ES-I3 (cell line): ENCODE measurements at regions not wholly inside any gene's neighbourhood (a gene's known extent, or its start where the extent isn't known, plus 50 kb on each side); places are given as distances from the start of the nearest gene placed in this dataset.

ENCODE experiments used
- H3K36me3 ChIP-seq: 2 replicates; pipeline ENCODE4 v1.6.1; 2013; ENCODE audit warnings: mild to moderate bottlenecking, low read length, control low read depth, moderate library complexity; ENCODE audit not compliant: insufficient read depth
- H3K4me1 ChIP-seq: 2 replicates; pipeline ENCODE4 v1.6.1; 2013; ENCODE audit warnings: mild to moderate bottlenecking, control low read depth, low read length; ENCODE audit not compliant: insufficient read depth
- H3K9ac ChIP-seq: 2 replicates; pipeline ENCODE4 v1.6.1; 2013; ENCODE audit warnings: low read depth, mild to moderate bottlenecking, low read length, moderate library complexity
- H3K9me3 ChIP-seq: 2 replicates; pipeline ENCODE4 v1.6.1; 2013; ENCODE audit warnings: mild to moderate bottlenecking, low read length, moderate library complexity; ENCODE audit not compliant: control insufficient read depth, insufficient read depth

DNA sequence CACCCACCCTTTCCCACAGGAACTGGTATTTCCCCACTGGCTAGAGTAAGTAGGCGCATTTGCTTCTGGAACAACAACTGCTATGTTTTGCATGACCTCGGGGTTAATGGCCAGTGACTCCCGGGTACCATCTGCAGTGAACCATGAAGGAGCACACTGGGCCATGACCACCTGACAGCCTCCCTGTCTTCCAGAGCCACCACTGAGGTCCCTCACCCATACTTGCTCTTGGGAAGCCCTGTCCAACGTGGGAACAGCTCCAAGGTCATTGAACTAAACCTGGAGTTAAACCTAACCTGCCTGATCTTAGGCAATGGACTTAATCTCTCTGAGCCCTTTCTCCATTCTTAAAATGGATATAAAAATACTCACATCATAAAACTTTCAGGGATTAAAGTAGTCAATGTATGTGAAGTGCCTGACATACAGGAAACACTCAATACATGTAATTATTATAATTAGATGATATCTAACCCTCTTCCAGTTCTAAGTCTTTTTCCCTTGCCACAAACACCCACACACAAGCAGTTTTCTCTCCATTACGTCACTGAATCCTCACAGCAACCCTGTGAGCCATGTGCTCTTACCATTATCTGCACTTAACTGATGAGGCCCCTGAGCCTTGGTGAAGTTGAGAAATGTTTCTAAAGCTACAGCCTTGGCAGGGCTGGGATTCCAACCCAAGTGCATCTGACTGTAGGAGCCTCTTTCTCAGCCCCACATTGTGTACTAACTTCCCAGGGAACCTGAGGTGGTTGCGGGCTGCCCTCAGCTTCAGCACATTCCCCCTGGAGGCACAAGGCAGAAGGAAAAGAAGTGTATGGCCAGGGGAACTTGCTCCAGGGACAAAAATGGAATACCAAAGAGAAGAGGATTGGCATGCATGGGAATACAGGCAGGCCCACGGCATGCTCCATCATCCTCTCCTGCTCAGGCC is 74.5 kb upstream of the NCAM1 start:
- Histone ChIP-seq H3K9ac (no peak overlapping the region), H3K4me1 (no peaks in the 10 kb centered on the region), H3K9me3 (no peaks in the 10 kb centered on the region), H3K36me3 (no peaks in the 10 kb centered on the region)

DNA sequence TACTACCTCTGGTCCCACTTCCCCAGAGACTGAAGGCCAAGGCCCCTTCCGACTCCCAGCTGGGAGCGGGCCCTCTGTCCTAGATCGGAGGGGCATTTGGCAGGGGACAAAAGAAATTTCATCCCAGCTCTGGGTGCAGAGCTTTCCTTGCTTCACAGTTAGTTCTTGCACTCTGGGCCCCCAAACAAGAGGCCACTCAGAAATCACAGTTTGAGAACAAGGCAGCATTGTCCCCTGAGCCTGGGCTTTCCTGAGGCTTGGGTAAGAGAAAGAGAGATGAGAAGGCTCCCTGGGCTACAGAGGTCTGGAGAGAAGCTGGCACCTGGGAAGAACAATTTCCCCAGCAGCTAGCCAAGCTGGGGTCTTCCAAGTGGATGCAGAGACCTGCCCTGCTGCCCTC is 71.8 kb upstream of the NCAM1 start:
- Histone ChIP-seq H3K9me3 (no peaks in the 10 kb centered on the region), H3K9ac (no peak overlapping the region), H3K36me3 (no peaks in the 10 kb centered on the region), H3K4me1 (no peaks in the 10 kb centered on the region)

DNA sequence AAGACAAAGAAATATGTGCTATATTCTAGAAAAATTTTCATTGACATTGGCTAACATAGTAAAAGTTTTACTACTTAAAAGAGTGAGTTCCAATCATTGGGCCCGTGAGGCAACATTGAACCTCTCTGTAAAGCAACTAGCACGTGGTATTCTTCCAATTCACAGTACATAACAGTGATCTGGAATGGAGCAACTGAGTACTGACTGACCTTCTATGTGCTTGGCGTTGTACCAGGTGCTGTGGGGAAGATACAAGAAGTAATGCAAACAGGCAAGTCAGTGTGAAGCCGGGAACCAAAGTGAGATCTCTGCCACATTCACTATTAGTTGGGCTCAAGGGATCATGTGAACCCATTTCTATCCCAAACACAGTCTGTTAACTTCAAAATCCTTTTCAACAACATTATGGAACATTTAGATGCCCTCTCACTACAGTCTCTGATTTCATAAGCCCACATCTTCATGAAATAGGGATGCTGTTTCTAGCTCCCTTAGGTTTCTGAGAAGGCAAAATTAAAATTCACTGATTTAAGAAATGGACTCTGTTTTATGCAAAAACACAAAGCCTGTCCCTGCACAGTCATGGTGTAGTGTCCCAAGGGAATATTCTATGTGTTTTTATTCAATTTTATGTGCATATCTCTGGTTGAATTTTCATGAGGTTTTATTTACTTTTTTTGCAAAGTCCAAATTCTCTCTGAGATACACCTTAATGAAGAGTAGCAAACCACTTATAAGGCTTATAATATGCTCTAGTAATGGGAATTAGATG is 61.8 kb upstream of the NCAM1 start:
- H3K4me1 ChIP-seq: no peaks in the 10 kb centered on the region
- H3K9me3 ChIP-seq: no peaks in the 10 kb centered on the region
- no peaks in the 10 kb centered on the region for H3K36me3 ChIP-seq
- no peak overlapping the region for H3K9ac ChIP-seq

DNA sequence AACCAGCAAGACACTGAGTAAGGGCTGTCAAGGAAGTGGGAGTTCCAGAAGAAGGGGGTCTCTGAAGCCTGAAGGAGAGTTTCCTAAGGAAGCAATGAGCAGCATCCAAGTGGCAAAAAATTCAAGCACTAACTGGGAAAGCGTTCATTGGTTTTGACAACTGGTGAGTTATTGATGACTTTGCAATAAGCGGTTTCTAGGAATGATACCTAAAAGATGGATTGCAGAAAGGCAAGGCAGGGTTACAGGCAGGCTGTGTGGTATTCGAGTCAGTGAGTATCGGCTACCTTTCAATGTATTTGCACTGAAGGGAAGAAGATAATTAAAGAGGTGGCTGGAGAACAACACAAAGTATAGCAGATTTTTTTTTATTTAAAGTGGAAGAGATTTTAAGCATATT is 59.3 kb upstream of the NCAM1 start:
- H3K9ac ChIP-seq: no peak overlapping the region
- H3K36me3 ChIP-seq: no peaks in the 10 kb centered on the region
- no peaks in the 10 kb centered on the region for H3K9me3 ChIP-seq
- no peaks in the 10 kb centered on the region for H3K4me1 ChIP-seq

DNA sequence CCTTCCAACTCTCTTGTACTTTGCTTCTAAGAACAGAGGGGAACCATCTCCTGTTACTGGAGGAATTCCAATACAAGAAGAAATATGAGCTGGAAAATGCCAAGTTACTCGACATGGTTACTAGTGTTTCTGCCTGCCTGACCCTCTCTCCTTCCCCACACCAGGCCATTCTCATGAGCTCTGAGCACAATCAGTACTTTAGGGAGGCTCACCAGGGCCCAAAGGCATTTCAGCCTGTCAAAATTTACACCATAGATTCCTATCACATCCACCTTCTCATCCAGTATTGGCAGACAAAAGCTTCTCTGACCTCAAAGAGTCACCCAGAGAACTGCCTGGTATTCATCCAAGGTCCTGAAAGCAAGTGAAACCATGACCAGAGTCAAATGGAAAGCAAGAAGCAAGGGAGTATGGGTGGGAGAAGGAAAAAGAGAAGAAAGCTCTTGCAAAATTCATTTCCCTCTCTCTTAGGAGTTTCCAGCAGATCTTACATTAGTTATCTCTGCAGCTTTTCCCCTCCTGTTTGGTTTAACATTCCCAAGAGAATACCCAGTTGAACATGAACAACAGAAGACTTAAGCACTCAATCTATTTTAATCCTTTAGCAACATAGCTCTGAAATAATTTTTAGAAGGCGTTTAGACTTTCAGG is 58.7 kb upstream of the NCAM1 start:
- no peaks in the 10 kb centered on the region for H3K36me3 ChIP-seq
- no peaks in the 10 kb centered on the region for H3K4me1 ChIP-seq
- H3K9me3 ChIP-seq: no peaks in the 10 kb centered on the region
- no peak overlapping the region for H3K9ac ChIP-seq

DNA sequence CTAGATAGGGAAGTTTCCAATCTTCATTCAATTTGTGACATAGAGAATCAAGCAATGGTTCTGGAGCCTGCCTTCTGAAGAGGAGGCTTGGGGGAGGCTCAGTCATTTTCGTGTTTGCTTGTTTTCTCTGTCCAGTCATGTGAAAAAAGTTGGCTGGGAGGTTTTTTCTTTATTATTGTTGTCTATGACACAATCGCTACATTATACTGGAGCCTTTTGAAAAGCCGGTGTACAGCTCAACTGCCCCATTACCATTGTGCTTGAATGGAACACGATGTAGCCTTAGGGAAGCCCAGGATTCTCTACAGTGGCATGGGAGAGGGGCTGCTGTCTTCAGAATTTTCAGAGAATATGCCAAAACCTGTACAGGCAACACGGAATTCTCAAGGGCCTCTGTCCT is 57.9 kb upstream of the NCAM1 start:
- no peaks in the 10 kb centered on the region for H3K9me3 ChIP-seq
- no peak overlapping the region for H3K9ac ChIP-seq
- no peaks in the 10 kb centered on the region for H3K36me3 ChIP-seq
- no peaks in the 10 kb centered on the region for H3K4me1 ChIP-seq

DNA sequence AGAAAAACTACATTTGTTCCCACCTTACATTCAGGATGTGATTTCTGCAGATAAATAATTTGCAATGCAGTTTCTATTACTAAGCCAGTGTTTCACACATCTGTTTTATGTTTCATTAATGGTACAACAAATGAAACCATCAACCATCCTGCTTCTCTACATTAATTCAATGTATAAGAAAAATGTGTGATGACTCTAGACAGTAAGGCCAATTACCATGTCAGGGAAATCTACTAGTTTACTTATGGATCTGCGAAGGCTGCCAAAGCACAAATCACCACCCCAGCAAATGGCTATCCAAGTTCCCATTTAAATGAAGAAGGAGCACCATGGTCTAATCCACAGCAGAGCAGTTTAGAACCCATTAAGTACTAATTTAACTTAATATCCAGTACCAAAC is 50.1 kb upstream of the NCAM1 start:
- Histone ChIP-seq H3K36me3 (no peaks in the 10 kb centered on the region), H3K9ac (no peak overlapping the region), H3K9me3 (no peaks in the 10 kb centered on the region), H3K4me1 (no peaks in the 10 kb centered on the region)
